ENCODE measurements at regions not wholly inside any gene's neighbourhood (a gene's known extent, or its start where the extent isn't known, plus 50 kb on each side); places are given as distances from the start of the nearest gene placed in this dataset.

- no peaks in the 10 kb centered on the region for H3K4me1 ChIP-seq (ENCODE audit: control insufficient read depth in 1 of 2, low read depth in 2 of 2)
- no peak overlapping the region for H3K4me3 ChIP-seq
- H3K9me3 ChIP-seq, result no peaks in the 10 kb centered on the region
- DNase-seq (ENCODE audit: low spot score), result no peak
- no peak for ATAC-seq (ENCODE audit: insufficient number of reproducible peaks, low FRiP score, low read depth)
- no peak for TF ChIP-seq CTCF (IDR thresholded peaks at IDR 0.05)
- no peaks in the 10 kb centered on the region for H3K36me3 ChIP-seq
- H3K27me3 ChIP-seq (replicated peaks; ENCODE audit: insufficient read depth), result no peaks in the 10 kb centered on the region
- no peak overlapping the region for H3K27ac ChIP-seq
Measured at GRCh38 chr1:67886076-67886475, 52.8 kb upstream of the GNG12 start.

DNA sequence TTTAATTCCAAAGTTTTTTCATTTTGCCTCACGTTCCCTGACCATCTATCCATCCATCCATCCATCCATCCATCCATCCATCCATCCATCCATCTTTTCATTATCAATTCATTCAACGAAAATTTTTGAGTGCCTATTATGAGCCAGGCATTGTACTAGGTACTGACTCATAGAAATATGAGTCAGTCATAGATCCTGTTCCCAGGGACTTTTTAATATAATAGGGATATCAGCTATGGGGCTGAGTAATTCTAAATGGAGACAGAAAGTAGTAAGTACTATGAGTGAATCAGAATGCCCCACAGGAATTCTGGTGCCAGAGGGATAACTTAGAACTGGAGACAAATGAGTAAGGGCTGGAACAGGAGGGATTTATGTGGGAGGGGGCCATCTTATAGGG lies 49.8 kb upstream of the GNG12 start:
- no peaks in the 10 kb centered on the region for H3K9me3 ChIP-seq
- ATAC-seq (ENCODE audit: insufficient number of reproducible peaks, low FRiP score, low read depth), result no peak
- H3K27ac ChIP-seq, result no peak overlapping the region
- no peak for TF ChIP-seq CTCF (IDR thresholded peaks at IDR 0.05)
- H3K27me3 ChIP-seq (replicated peaks; ENCODE audit: insufficient read depth), result no peaks in the 10 kb centered on the region
- no peak for DNase-seq (ENCODE audit: low spot score)
- H3K36me3 ChIP-seq, result no peaks in the 10 kb centered on the region
- peaks cover 0 to 10% of the 10 kb centered on the region in 2 donors for H3K4me1 ChIP-seq (ENCODE audit: control insufficient read depth in 1 of 2, low read depth in 2 of 2)
- H3K4me3 ChIP-seq, result no peak overlapping the region
